Vagina (tissue), 2 donors: ENCODE measurements at regions not wholly inside any gene's neighbourhood (a gene's known extent, or its start where the extent isn't known, plus 50 kb on each side); places are given as distances from the start of the nearest gene placed in this dataset.

ENCODE experiments used
- CTCF ChIP-seq, 3 experiments: fragments of 450-650 bp in 2 of 3; fragments of 200-600 bp in 1 of 3; sonication (generic) in 1 of 3; IDR thresholded peaks; one replicate each; pipeline ENCODE4 v1.5.1; 2017 to 2019; ENCODE audit warnings: antibody characterized with exemption in 3 of 3, mild to moderate bottlenecking in 2 of 3, moderate library complexity in 2 of 3
- POLR2A ChIP-seq, 2 donors: fragments of 450-650 bp; IDR thresholded peaks; one replicate each; pipeline ENCODE4 v1.6.1; 2017; ENCODE audit warnings: antibody characterized with exemption in 2 of 2, mild to moderate bottlenecking in 2 of 2, moderate library complexity in 2 of 2
- POLR2AphosphoS5 ChIP-seq, 2 donors: sonication (generic); formaldehyde crosslinking; IDR thresholded peaks; one replicate each; pipeline ENCODE4 v1.9.0; 2017; ENCODE audit warnings: antibody characterized with exemption in 2 of 2, mild to moderate bottlenecking in 2 of 2, low read depth in 1 of 2; ENCODE audit not compliant: insufficient read depth in 1 of 2

DNA sequence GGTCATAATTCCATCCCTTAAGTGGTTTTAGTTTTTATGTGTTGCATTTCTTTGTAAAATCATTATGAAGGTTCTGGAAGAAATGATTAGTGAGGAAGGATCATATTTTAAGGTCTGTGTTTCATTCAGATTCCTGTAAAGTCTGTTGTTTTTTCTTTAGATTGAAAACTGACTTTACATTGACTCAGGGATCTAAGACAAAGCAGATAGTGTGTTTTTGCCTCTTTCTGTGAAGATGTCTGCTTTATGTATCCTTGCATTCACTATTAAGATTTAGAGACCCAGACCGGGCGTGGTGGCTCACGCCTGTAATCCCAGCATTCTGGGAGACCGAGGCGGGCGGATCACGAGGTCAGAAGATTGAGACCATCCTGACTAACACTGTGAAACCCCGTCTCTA, 225.7 kb downstream of the SAMD5 start:
- TF ChIP-seq CTCF (IDR thresholded peaks at IDR 0.05) (no peak), POLR2A (IDR thresholded peaks at IDR 0.05) (no peak), POLR2AphosphoS5 (IDR thresholded peaks at IDR 0.05; ENCODE audit: insufficient read depth in 1 of 2, low read depth in 1 of 2) (no peak)
